ENCODE measurements at regions not wholly inside any gene's neighbourhood (a gene's known extent, or its start where the extent isn't known, plus 50 kb on each side); places are given as distances from the start of the nearest gene placed in this dataset.

DNA sequence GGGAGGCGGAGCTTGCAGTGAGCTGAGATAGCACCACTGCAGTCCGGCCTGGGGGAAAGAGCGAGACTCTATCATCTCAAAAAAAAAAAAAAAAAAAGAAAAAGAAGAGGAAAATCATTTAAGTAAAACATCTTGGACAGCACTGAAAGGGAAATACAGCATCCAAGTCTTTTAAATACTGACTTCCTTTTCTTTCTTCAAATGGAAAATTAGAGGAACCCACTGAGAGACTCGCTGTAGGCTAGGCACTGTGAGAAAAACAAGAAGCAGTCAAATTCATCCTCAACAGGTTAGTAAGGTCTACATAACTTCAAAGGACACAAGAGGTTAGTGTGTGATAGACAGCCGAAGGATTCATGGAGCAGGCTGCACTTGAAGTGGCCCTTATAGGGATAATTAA is 243.7 kb downstream of the BLID start:
- TF ChIP-seq, protein P1, sequence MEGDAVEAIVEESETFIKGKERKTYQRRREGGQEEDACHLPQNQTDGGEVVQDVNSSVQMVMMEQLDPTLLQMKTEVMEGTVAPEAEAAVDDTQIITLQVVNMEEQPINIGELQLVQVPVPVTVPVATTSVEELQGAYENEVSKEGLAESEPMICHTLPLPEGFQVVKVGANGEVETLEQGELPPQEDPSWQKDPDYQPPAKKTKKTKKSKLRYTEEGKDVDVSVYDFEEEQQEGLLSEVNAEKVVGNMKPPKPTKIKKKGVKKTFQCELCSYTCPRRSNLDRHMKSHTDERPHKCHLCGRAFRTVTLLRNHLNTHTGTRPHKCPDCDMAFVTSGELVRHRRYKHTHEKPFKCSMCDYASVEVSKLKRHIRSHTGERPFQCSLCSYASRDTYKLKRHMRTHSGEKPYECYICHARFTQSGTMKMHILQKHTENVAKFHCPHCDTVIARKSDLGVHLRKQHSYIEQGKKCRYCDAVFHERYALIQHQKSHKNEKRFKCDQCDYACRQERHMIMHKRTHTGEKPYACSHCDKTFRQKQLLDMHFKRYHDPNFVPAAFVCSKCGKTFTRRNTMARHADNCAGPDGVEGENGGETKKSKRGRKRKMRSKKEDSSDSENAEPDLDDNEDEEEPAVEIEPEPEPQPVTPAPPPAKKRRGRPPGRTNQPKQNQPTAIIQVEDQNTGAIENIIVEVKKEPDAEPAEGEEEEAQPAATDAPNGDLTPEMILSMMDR (IDR thresholded peaks at IDR 0.05), result no peak
- no peak for TF ChIP-seq POLR2A (IDR thresholded peaks at IDR 0.05)

All from lower leg skin (tissue), 3 donors.